GM18505 (cell line): ENCODE measurements at regions not wholly inside any gene's neighbourhood (a gene's known extent, or its start where the extent isn't known, plus 50 kb on each side); places are given as distances from the start of the nearest gene placed in this dataset.
A peak's percentile ranks its signal among the peaks of the same experiment; 100 is the strongest.

Experiments
- ATAC-seq: cut with Tn5 transposase; IDR thresholded peaks from one replicate; pipeline ENCODE4 v1.9.1; 2021; ENCODE audit not compliant: unreplicated experiment
- POLR2A ChIP-seq: IDR thresholded peaks from 4 replicates; pipeline ENCODE4 v1.6.1; 2011; ENCODE audit warnings: borderline replicate concordance; ENCODE audit not compliant: insufficient read depth, insufficient read length; ENCODE audit errors: extremely low read depth

DNA sequence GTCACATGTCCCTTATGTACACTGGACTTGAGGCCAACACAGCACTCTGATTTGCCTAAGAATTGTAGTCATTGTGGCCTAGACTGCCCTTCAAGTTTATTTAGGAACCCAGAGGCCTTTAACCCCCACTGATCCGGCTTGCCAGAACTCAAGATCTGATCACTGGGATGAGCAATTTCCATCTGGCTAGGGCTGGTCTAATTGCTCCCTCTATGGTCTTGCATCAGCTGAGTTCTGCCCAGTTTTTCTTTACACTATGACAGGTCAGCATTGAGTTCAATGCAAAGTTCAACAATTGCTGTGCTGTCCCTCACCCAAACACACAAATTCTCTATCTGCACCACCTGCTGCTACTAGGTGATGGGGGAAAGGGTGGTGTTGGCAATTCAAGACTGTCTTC, 146.9 kb upstream of the MDGA2 start:
- no peak for TF ChIP-seq POLR2A
- no peak for ATAC-seq

DNA sequence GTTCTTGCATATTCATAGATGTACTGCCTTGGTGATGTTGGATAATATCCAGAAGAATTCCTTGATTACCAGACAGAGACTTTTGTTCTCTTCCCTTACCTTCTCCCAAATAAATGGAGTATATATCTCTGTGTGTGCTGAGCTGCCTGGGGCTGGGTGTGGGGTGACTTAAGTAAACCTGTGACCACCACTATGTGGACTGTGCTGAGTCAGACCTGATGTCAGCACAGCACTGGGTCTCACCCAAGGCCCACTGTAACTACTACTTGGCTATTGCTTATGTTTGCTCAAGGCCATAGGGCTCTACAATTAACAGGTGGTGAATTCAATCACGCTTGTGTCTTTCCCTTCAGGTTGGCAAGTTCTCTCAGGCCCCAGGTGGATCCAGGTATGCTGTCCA, 145.7 kb upstream of the MDGA2 start:
- TF ChIP-seq POLR2A = no peak
- no peak for ATAC-seq

DNA sequence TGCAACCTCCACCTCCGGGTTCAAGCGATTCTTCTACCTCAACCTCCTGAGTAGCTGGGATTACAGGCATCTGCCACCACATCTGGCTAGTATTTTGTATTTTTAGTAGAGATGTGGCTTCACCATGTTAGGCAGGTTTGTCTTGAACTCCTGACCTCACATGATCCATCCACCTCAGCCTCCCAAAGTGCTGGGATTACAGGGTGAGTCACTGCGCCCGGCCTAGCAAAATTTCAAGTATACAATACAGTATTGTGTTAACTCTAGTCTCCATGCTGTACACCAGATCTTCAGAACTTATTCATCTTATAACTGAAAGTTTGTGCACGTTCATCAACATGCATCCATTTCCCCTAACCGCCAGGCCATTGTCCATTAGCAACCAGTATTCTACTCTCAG, 115.1 kb upstream of the MDGA2 start:
- ATAC-seq = no peak

DNA sequence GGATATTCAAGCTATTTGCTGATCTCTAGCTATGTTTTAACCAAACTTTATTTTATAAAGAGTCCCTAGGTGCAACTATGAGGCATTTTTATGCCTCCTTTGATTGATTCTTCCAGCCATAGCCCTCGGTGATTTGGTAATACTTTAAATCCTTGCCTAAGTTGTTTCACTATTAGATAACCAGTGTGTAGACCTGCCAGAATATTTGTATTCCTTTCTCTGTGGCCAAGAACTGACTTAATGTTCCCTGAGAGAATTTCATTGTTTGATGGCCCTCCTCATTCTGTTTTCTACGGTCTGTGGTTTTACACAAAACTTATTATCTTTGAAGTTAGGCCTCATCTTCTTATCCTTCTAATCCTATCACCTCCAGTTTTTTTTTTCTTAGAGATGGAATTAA, 109.7 kb upstream of the MDGA2 start:
- no peak for TF ChIP-seq POLR2A

More for the DNA sequence above, 115.1 kb upstream of the MDGA2 start:
- TF ChIP-seq POLR2A = no peak

DNA sequence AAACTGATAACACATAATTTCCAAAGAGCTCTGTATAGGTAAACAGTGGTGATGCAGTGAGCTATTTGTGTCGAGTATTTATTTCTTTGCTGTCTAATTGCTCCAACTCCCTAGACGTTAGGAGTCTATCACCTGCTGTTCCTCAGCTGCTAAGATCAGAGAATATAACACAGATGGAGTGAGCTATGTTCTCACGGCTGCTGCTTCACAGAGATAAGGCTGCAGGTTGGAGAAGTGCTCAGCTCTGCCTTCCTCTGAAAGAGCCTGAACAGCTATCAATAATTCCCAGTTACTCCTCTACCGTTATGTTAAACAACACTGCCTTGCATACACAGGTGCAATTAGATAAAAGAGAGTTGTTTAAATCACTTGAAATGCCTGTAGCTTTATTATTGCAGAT, 103.2 kb upstream of the MDGA2 start:
- no peak for TF ChIP-seq POLR2A
- ATAC-seq = no peak

More for the DNA sequence above, 109.7 kb upstream of the MDGA2 start:
- ATAC-seq = no peak

DNA sequence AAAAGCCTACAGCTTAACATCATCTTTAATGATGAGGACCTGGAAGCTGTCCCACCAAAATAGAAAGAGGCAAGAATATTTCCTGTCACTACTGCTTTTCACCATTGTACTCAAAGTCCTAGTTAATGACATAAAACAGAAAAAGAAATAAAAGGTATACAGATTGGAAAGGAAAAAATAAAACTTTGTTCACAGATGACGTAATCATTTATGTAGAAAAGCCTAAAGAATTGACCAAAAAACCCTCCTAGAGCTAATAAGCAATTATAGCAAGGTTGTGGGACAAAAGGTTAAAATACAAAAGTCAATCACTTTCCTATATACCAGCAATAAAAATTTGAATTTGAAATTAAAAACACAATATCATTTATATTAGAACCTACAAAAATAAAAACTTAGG, 97.2 kb upstream of the MDGA2 start:
- TF ChIP-seq POLR2A = no peak
- ATAC-seq = no peak

DNA sequence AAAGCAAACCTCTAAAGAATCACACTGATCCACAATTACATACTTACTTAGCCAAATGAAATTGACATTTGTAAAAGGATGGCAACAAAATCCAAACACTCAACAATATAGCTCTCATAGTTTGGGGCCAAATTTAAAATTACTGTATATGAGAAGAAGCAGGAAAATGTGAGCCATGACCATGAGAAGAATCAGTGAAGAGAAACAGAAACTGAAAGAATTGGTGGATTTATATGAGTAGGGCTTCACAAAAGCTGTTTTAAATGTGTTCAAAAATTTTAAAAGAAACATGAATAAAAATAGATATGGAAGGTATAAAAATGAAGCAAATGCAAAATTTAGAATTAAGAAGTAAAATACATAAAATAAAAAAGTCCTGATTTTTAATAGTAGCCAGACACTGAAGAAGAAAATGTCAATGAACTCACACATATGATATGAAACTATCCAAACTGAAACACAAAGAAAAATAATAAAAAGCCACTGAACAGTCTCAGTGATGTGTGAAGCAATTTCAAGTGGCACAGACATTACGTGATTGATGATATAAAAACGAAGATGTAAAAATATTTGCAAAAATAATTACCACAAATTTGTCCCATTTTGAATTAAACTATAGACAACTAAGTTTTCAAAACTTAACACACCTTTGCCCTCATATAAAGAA, 87.9 kb upstream of the MDGA2 start:
- peak; percentile 76 for ATAC-seq
- no peak for TF ChIP-seq POLR2A

DNA sequence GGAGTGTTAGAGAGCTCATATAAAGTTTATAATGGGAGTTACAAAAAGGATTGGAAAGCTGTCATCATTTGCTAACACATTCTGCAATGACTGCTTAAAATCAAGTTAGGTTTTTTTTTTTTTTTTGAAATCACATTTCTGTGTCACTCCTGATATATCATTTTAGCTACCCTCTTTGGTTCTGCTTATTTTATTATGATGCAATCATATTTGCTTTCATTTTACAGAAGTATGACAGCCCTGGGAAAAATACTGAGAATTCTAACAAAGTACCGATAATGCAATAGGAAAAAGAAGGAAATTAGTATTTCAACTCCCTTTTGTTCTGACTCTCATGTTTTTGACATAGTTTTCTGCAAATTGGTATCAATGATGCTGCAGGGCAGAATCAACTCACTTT, 71.6 kb upstream of the MDGA2 start:
- ATAC-seq = no peak
- no peak for TF ChIP-seq POLR2A

DNA sequence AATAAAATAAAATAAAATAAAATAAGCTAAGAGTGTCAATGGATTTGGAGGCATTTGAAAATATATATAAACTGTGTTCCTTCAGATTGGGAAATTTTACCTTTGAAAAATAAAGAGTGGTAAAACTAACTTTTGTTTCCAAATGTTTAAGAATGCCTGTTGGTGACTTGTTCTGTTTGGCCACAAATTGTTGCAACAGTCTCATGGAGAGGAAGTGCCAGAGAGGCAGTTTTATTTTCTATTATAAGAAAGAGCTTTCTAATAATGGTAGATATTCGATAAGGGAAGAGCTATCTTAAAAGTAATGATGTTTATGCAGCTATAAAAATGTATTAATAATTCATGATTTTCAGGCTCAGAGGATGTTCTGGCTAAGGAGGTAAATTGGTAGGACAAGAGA, 68.8 kb upstream of the MDGA2 start:
- ATAC-seq = no peak
- no peak for TF ChIP-seq POLR2A

DNA sequence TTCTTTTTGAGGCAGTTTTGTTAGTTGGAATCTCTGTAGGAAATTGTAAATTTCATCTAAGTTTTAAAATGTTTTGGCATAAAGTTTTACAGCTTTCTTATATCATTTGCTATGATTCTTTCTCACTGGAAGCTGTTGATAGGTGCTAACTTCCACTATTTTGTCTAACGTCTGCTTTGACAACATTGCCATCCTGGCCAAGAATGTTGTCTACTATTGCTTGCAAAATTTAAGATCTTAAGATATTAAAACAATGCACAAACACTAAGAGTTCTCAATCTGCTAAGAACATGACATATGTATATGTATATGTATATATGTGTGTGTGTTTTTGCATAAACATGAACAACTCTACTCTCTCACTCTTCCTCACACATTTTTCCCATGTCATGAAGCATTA, 64.1 kb upstream of the MDGA2 start:
- no peak for TF ChIP-seq POLR2A
- ATAC-seq = no peak

DNA sequence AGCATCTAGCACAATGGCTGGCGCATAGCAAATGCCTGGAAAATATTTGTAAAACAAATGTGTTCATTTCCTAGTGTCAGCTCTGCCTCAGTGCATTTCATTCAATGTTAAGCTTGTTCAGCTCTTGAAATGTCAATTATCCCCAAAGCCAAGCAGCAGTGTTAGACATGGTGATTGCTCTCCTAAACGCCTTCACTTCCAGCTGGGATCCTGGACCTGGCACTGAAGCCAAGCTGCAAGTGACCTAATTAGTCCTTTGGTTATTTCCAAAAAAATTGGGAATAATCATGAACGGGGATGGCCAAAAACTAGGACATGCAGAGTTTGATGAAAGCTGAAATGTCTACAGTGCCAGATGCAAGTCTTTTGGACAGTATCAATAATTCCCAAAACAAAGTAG, 54.9 kb upstream of the MDGA2 start:
- no peak for ATAC-seq
- TF ChIP-seq POLR2A = no peak
